ENCODE measurements at regions not wholly inside any gene's neighbourhood (a gene's known extent, or its start where the extent isn't known, plus 50 kb on each side); places are given as distances from the start of the nearest gene placed in this dataset.

GRCh38 chr4:59770601-59771264, 1429.4 kb upstream of the ADGRL3 start:
- Histone ChIP-seq H3K9ac (replicated peaks in 1 of 4; ENCODE audit: extremely low read depth in 1 of 4, low read depth in 3 of 4, low read length in 3 of 4) (no peak overlapping the region), H3K4me3 (ENCODE audit: extremely low read depth in 1 of 4, insufficient read depth in 2 of 4, low read depth in 3 of 4, low read length in 4 of 4) (no peak overlapping the region), H3K18ac (ENCODE audit: extremely low read depth, low read length) (no peak overlapping the region), H3K79me2 (ENCODE audit: control insufficient read depth in 1 of 2, insufficient read depth in 2 of 2, low read length in 2 of 2) (no peaks in the 10 kb centered on the region), H3K36me3 (ENCODE audit: control insufficient read depth in 2 of 4, insufficient read depth in 4 of 4, low read length in 3 of 4) (no peaks in the 10 kb centered on the region), H2BK5ac (ENCODE audit: low read depth, low read length) (no peak overlapping the region), H2BK20ac (ENCODE audit: low read length) (no peak overlapping the region), H2AFZ (ENCODE audit: low read length) (no peak overlapping the region), H4K5ac (ENCODE audit: insufficient read length, low read depth, low read length) (no peak overlapping the region), H3K14ac (ENCODE audit: insufficient read length) (no peak overlapping the region), H3K56ac (replicated peaks; ENCODE audit: insufficient read length, low read depth, low read length) (no peak overlapping the region), H3K4me2 (ENCODE audit: insufficient read depth in 1 of 2, low read depth in 2 of 2, low read length in 2 of 2) (no peak overlapping the region), H3K9me3 (ENCODE audit: insufficient read depth in 2 of 2, low read depth in 1 of 2, low read length in 1 of 2) (no peaks in the 10 kb centered on the region), H3K79me1 (ENCODE audit: low read depth, low read length) (no peaks in the 10 kb centered on the region), H3K4ac (replicated peaks; ENCODE audit: insufficient read length, low read depth, low read length) (no peak overlapping the region), H3K27ac (ENCODE audit: low read depth, low read length) (no peak overlapping the region), H2BK15ac (ENCODE audit: low read length) (no peak overlapping the region), H2BK120ac (replicated peaks; ENCODE audit: low read depth, low read length) (no peak overlapping the region), H2AK5ac (ENCODE audit: low read depth, low read length) (no peak overlapping the region), H2BK12ac (ENCODE audit: low read depth, low read length) (no peak overlapping the region), H3K4me1 (replicated peaks in 1 of 4; ENCODE audit: control insufficient read depth in 3 of 4, insufficient read depth in 4 of 4, low read length in 3 of 4) (no peaks in the 10 kb centered on the region), H3K23me2 (ENCODE audit: low read depth, low read length) (no peaks in the 10 kb centered on the region), H3K23ac (ENCODE audit: insufficient read length) (no peak overlapping the region), H4K8ac (ENCODE audit: extremely low read depth, insufficient read depth, low read length) (no peak overlapping the region), H4K20me1 (replicated peaks in 1 of 2; ENCODE audit: control insufficient read depth in 1 of 2, insufficient read depth in 2 of 2, low read length in 2 of 2) (no peaks in the 10 kb centered on the region), H3K27me3 (replicated peaks in 1 of 4; ENCODE audit: control insufficient read depth in 3 of 4, extremely low read depth in 1 of 4, insufficient read depth in 3 of 4, low read length in 3 of 4) (no peaks in the 10 kb centered on the region), H4K91ac (replicated peaks; ENCODE audit: insufficient read length, low read length) (no peak overlapping the region)
- ChIA-PET CTCF (ENCODE audit: partially characterized antibody) (no interaction called here), POLR2A (ENCODE audit: partially characterized antibody) (no interaction called here)
- no peak for FAIRE-seq
- no peak for DNase-seq (ENCODE audit: low read depth in 1 of 2, low spot score in 2 of 2)
- TF ChIP-seq TAF1 (IDR thresholded peaks at IDR 0.05; ENCODE audit: low read depth, low read length): no peak
- no peak for TF ChIP-seq PHF8 (conservative IDR thresholded peaks at IDR 0.05; ENCODE audit: low read depth, low read length)
- no peak for TF ChIP-seq EP300 (IDR thresholded peaks at IDR 0.05; ENCODE audit: borderline replicate concordance in 1 of 2, low read depth in 2 of 2, low read length in 2 of 2)
- no peak for TF ChIP-seq ATF2 (IDR thresholded peaks at IDR 0.05; ENCODE audit: low read length)
- TF ChIP-seq BRCA1 (IDR thresholded peaks at IDR 0.05; ENCODE audit: low read depth, low read length): no peak
- TF ChIP-seq GTF2F1 (IDR thresholded peaks at IDR 0.05; ENCODE audit: borderline replicate concordance, low read depth, low read length): no peak
- TF ChIP-seq RXRA (IDR thresholded peaks at IDR 0.05; ENCODE audit: insufficient read depth, low read depth, low read length): no peak
- TF ChIP-seq KDM4A (IDR thresholded peaks at IDR 0.05; ENCODE audit: low read depth, low read length, severe bottlenecking): no peak
- no peak for TF ChIP-seq NANOG (IDR thresholded peaks at IDR 0.05; ENCODE audit: insufficient read depth, low read depth, low read length, poor library complexity, severe bottlenecking)
- TF ChIP-seq TBP (IDR thresholded peaks at IDR 0.05; ENCODE audit: low read depth, low read length): no peak
- no peak for TF ChIP-seq TCF12 (IDR thresholded peaks at IDR 0.05; ENCODE audit: low read depth, low read length)
